GM10266 (cell line): ENCODE measurements at regions not wholly inside any gene's neighbourhood (a gene's known extent, or its start where the extent isn't known, plus 50 kb on each side); places are given as distances from the start of the nearest gene placed in this dataset.

Experiments
- DNase-seq: peaks from one replicate; pipeline ENCODE4 v3.0.0; 2012; ENCODE audit errors: extremely low spot score
- TF ChIP-seq, protein P1 (sequence below): IDR thresholded peaks from 2 replicates; pipeline ENCODE4 v1.5.1; 2012; ENCODE audit warnings: mild to moderate bottlenecking, low read depth; ENCODE audit not compliant: control insufficient read depth, insufficient read depth; ENCODE audit errors: missing control alignments

DNA sequence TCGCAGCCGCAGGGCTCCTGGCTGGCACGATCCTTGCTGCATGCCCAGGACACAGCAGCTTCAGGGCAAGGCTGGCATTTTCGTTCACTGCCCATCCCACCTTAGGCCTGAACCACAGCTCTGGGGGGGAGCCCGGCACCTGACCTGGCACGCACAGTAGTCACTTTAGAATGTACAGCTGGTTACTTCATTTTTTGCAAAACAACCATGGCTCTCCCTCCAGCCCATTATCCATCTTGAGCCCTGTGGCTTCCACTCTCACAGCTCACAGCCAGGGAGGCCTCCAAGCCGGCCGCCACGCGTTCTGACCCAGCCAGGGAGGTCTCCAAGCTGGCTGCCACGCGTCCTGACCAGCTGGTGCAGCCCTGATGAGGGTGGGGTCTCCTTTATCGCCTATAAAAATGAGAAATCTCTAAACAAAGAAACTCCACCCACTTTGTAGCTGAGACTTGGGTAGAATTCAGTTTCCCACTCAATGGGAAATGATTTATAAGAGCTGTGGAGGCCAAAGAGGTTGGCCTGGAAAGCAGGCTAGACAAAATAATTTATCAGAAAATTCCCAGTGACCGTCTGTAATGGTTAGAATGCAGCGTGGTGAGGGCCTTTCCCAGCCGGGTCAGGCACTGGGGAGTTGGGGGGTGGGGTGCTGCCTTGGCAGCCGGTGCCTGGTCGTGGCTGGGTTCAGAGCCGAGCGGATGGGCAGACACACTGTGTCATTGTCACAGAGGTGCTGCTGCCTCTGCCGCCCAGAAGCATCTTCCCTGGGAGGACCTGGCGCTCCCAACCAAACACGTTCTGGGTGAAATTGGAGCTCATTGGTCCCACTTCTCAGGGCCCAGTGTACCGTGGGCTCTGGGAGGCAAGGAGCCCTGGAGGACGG, 54.6 kb upstream of the ACTRT2 start:
- DNase-seq, result no peak
- TF ChIP-seq, protein P1, sequence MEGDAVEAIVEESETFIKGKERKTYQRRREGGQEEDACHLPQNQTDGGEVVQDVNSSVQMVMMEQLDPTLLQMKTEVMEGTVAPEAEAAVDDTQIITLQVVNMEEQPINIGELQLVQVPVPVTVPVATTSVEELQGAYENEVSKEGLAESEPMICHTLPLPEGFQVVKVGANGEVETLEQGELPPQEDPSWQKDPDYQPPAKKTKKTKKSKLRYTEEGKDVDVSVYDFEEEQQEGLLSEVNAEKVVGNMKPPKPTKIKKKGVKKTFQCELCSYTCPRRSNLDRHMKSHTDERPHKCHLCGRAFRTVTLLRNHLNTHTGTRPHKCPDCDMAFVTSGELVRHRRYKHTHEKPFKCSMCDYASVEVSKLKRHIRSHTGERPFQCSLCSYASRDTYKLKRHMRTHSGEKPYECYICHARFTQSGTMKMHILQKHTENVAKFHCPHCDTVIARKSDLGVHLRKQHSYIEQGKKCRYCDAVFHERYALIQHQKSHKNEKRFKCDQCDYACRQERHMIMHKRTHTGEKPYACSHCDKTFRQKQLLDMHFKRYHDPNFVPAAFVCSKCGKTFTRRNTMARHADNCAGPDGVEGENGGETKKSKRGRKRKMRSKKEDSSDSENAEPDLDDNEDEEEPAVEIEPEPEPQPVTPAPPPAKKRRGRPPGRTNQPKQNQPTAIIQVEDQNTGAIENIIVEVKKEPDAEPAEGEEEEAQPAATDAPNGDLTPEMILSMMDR, result no peak

DNA sequence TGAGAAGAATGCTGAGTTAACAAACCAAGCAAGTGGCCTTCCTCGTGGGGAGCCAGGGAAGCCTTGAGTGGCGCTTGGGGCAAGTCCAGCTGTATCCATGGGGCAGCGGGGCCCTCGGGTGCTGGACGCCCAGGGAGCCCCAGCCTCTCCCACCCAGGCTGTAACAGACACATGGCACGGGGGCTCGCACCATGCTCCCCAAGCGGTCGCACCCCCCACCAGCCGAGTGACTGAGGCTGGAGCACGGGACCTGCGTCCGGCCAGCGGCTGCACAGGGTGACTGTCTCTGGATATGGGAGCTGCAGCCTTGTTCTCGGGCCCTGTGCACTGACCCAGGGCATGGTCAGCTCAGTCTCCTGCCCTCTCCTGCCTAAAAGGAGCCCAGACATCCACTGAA, 53.9 kb upstream of the ACTRT2 start:
- TF ChIP-seq, protein P1, result no peak
- DNase-seq, result no peak

DNA sequence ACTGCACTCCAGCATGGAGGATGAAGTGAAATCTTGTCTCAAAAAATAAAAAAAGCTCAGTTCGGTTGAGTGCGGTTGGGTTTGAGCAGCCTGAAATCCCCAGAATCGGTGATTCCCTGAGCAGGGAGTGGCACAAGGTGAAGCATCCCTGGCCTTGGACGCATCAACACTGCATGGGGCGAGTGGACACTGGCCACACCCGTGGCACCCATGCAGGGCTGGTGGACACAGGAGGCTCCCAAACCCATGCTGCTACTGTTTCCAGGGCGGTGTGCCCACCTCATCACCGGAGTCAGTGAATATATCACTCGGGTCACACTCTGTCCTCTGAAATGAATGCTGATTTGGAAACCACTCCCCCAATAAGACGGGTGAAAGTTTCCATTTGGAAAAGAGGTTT, 53.4 kb upstream of the ACTRT2 start:
- no peak for DNase-seq
- TF ChIP-seq, protein P1, result no peak

DNA sequence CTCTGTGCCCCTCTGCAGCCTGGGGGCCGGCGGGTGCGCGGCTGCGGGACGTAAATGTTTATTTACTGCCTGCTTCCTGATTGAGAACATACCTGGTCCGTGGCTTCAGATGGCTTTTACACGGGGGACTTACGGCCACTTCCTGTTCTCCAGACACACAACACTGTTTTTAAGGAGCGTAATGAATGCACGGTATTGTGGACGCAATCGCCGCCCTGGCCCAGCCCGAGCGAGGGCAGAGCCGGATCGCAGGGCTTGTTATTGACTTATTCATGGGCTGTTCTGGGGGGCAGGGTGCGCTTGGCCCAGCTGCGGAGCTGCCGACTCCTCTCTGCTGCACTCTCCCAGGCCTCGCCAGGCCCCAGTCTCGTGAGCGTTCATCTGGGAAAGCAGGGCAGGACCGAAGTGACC, 52.8 kb upstream of the ACTRT2 start:
- no peak for DNase-seq
- TF ChIP-seq, protein P1, result no peak

DNA sequence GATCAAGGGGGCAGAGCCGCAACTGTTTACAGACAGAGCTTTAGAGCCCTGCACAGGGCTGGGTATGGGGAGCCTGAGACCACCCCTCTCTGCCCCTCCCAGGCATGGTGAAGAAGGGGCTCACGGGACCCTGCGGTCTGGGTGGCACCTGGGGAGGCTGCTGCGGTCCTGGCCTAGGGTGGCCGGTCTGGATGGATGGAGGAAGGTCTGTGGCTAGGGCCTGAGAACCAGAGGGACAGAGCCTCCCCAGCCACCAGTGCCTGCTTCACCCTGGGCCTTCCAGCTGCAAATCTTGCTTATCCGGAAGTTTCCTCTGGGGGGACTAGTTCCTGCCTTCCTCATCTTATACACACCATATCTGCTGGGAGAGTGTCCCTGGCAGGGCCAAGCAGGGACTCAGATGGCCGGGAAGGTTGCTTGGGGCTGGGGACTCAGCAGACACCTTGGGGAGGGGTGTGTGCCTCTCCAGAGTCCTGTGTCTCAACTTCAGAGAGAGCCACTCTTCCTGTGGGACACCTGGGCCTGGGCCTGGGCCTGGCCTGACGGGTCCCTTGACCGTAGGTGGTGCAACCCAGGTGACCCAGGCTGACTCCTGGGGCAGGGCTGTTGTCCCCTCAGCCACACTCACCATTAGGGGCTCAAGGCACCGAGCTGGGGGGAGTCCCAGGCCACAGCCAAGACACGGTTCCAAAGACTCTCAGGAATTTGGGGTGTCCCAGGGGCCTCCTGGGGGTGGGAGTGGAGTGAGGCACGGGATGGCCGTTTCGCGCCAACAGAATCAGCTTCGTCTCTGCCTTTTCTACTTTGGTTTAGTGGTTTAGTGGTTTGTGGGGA, 52.0 kb upstream of the ACTRT2 start:
- TF ChIP-seq, protein P1, result no peak

DNA sequence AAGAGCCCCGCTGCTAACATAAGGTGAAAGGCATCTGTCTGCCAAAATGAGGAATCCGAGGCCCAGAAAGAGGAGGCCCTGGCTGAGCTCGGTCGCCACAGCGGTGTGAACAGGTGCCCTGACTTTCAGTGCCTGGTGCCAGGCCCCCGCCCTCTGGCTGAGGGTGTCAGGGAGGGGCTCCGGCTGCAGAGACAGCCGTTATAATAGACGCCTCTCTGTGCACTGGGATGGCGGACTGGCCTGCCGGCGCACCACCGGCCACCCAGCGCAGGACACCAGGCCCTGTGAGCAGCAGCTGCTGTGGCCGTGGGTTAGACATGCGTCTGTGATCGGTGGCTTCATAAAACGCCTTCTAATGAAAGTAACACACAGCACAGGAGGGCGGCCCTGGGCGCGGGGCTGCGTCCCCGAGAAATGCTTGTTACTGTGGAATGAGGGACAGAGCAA, 51.4 kb upstream of the ACTRT2 start:
- no peak for DNase-seq
- TF ChIP-seq, protein P1, result no peak

More for the DNA sequence above, 52.0 kb upstream of the ACTRT2 start:
- DNase-seq, result no peak
